Right lobe of liver (tissue), 6 donors: ENCODE measurements at regions not wholly inside any gene's neighbourhood (a gene's known extent, or its start where the extent isn't known, plus 50 kb on each side); places are given as distances from the start of the nearest gene placed in this dataset.
A peak's percentile ranks its signal among the peaks of the same experiment; 100 is the strongest.
"Not testable (repeated sequence)": the region's sequence is repeated elsewhere in the genome, so short reads cannot be mapped to it uniquely, and the experiment has no call there.

Experiments used
- ATAC-seq, 4 donors: fragments of 200-7000 bp; cut with Tn5 transposase; one replicate each; pipeline ENCODE4 v1.9.1; 2020; ENCODE audit warnings: mild to moderate bottlenecking in 4 of 4, moderate library complexity in 4 of 4
- DNase-seq, 3 donors: peaks; one replicate each; pipeline ENCODE4 v3.0.0-alpha.2; 2020
- H3K27ac ChIP-seq, 3 donors: fragments of 200-600 bp; one replicate each; pipeline ENCODE4 v1.8.0; 2022
- H3K27me3 ChIP-seq, 2 donors: fragments of 200-600 bp; one replicate each; pipeline ENCODE4 v1.8.0; 2022
- H3K36me3 ChIP-seq, 4 donors: fragments of 200-600 bp; sonication (generic) in 1 of 4; one replicate each; pipeline versions ENCODE4 v1.5.1 to v1.8.0; 2017 to 2022; ENCODE audit warnings: control low read depth in 1 of 4
- H3K4me1 ChIP-seq, 4 donors: fragments of 200-600 bp; sonication (generic) in 1 of 4; one replicate each; pipeline versions ENCODE4 v1.5.1 to v1.8.0; 2017 to 2022; ENCODE audit warnings: control low read depth in 1 of 4
- H3K4me3 ChIP-seq, 3 donors: fragments of 200-600 bp; one replicate each; pipeline ENCODE4 v1.8.0; 2022
- H3K9me3 ChIP-seq, 4 donors: fragments of 200-600 bp; sonication (generic) in 1 of 4; one replicate each; pipeline versions ENCODE4 v1.5.1 to v1.8.0; 2017 to 2022; ENCODE audit warnings: control low read depth in 1 of 4
- CTCF ChIP-seq, 4 donors: fragments of 200-600 bp in 3 of 4; fragments of 450-650 bp in 1 of 4; IDR thresholded peaks; one replicate each; pipeline versions ENCODE4 v1.5.1 to v1.8.0; 2016 to 2022; ENCODE audit warnings: antibody characterized with exemption in 4 of 4, mild to moderate bottlenecking in 2 of 4
- POLR2A ChIP-seq: fragments of 450-650 bp; IDR thresholded peaks from one replicate; pipeline ENCODE4 v1.6.1; 2017; ENCODE audit warnings: antibody characterized with exemption, mild to moderate bottlenecking
- WGBS: methylation state at CpG from one replicate; pipeline ENCODE4 v1.1.6; 2018; ENCODE audit warnings: low coverage, low lambda C conversion rate; ENCODE audit not compliant: insufficient coverage; ENCODE audit errors: missing lambda C conversion rate; 5-methylcytosine and 5-hydroxymethylcytosine counted together
- intact Hi-C, 2 donors: fragments of 100-400 bp; cut with DNase I; formaldehyde crosslinking; loops; one replicate each; pipeline versions ENCODE4 v1.11.2 to v1.14.1; 2022
- donor health status: DM: no; HTN: yes; CAD: no.
- donor health status: DM: no; HTN: no; CAD: no.
- donor health status: DM: no; HTN: no; CAD: no.
- donor health status: DM: no; HTN: yes; CAD: no.
- donor health status: DM: no; HTN: yes; CAD: no.

DNA sequence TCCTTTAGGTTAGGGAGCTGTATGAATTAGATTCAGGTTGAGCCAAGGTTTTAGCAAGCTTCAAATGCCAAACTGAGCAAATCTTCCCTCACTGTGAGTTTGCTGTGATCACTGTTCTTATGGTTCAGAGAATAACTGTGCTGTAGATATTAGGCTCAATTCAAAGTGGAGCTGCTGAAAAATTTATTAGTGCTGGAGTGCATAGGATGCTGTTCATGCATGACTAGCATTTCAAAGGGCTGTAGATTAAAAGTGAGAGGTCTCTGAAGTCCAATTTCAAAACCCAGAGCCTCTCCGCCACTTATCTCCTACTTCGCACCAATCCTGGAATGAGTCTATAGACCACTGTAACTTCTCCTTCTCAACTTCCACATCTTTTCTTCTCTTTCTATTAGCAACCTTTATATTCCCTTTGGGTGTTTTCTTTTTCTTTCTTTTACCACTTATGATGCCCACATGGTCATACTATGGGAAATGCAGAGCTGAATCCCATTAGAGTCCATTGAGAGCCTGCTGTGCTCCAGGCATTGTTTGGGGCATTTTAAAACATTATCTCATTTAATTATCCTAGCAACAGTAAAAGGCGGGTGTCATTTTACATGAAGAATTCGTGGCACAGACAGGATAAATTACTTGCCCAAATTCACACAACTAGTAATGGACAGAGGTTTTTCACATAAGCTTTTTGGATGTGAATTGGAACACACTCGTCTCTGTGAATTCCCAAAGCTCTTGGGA, 77.5 kb upstream of the EEA1 start:
- peaks cover 0 to 5% (median 0%) of the 10 kb centered on the region in 4 donors for H3K4me1 ChIP-seq
- TF ChIP-seq CTCF (IDR thresholded peaks at IDR 0.05): no peak
- no peak for TF ChIP-seq POLR2A
- no peak overlapping the region for H3K27ac ChIP-seq
- no peak for ATAC-seq
- H3K27me3 ChIP-seq: no peaks in the 10 kb centered on the region
- H3K36me3 ChIP-seq: no peaks in the 10 kb centered on the region
- no peak overlapping the region for H3K4me3 ChIP-seq
- DNase-seq: no peak
- WGBS: 94% methylated on average over 5 of the region's 5 CpGs
- intact Hi-C loops: no loop called here
- H3K9me3 ChIP-seq: no peaks in the 10 kb centered on the region

- TF ChIP-seq POLR2A: no peak
- TF ChIP-seq CTCF (IDR thresholded peaks at IDR 0.05): no peak
- 55% methylated on average over 4 of the region's 4 CpGs for WGBS
- no peak overlapping the region for H3K27ac ChIP-seq
- H3K4me3 ChIP-seq: no peak overlapping the region
- H3K9me3 ChIP-seq: no peaks in the 10 kb centered on the region
- H3K27me3 ChIP-seq: no peaks in the 10 kb centered on the region
- ATAC-seq (peak in 1 of 4 donors; percentile 46), DNase-seq (no peak)
- intact Hi-C loops: no loop called here
- H3K36me3 ChIP-seq: no peaks in the 10 kb centered on the region
- H3K4me1 ChIP-seq: peaks cover 0 to 5% (median 0%) of the 10 kb centered on the region in 4 donors
These were observed 78.4 kb upstream of the EEA1 start for GRCh38 chr12:93007544-93007943.

- Histone ChIP-seq H3K36me3 (no peaks in the 10 kb centered on the region), H3K4me1 (peaks cover 0 to 5% (median 0%) of the 10 kb centered on the region in 4 donors), H3K9me3 (no peaks in the 10 kb centered on the region), H3K4me3 (no peak overlapping the region), H3K27me3 (no peaks in the 10 kb centered on the region), H3K27ac (no peak overlapping the region)
- DNase-seq: no peak
- WGBS: 73% methylated on average over 2 of the region's 3 CpGs
- no peak for TF ChIP-seq CTCF (IDR thresholded peaks at IDR 0.05)
- no peak for TF ChIP-seq POLR2A
- intact Hi-C loops: no loop called here
- no peak for ATAC-seq
These were observed 79.1 kb upstream of the EEA1 start for GRCh38 chr12:93008044-93008778.

- 68% methylated on average over 5 of the region's 7 CpGs for WGBS
- DNase-seq, H3K27ac ChIP-seq, H3K4me3 ChIP-seq, H3K4me1 ChIP-seq, ATAC-seq, H3K36me3 ChIP-seq, intact Hi-C loops, H3K9me3 ChIP-seq, H3K27me3 ChIP-seq: not testable (repeated sequence)
These were observed 79.8 kb upstream of the EEA1 start for GRCh38 chr12:93008880-93009279.

GRCh38 chr12:93009533-93009932, 80.4 kb upstream of the EEA1 start:
- intact Hi-C loops: no loop called here
- no peak for DNase-seq

More at GRCh38 chr12:93009533-93009932, 80.4 kb upstream of the EEA1 start:
- Histone ChIP-seq H3K36me3 (no peaks in the 10 kb centered on the region), H3K9me3 (no peaks in the 10 kb centered on the region), H3K4me1 (peaks cover 0 to 5% (median 0%) of the 10 kb centered on the region in 4 donors), H3K27me3 (no peaks in the 10 kb centered on the region), H3K4me3 (no peak overlapping the region), H3K27ac (no peak overlapping the region)
- no peak for TF ChIP-seq CTCF (IDR thresholded peaks at IDR 0.05)
- no peak for TF ChIP-seq POLR2A
- 94% methylated on average over 3 of the region's 3 CpGs for WGBS
- ATAC-seq: no peak
